Fibroblast of the aortic adventitia (primary cell): ENCODE measurements at regions not wholly inside any gene's neighbourhood (a gene's known extent, or its start where the extent isn't known, plus 50 kb on each side); places are given as distances from the start of the nearest gene placed in this dataset.
"Not testable (repeated sequence)": the region's sequence is repeated elsewhere in the genome, so short reads cannot be mapped to it uniquely, and the experiment has no call there.

ENCODE experiments used
- DNase-seq: peaks from one replicate; pipeline ENCODE4 v3.0.0-alpha.2; 2010; ENCODE audit warnings: low read depth
- H3K4me3 ChIP-seq: 2 replicates; pipeline ENCODE4 v1.5.1; 2011; ENCODE audit warnings: low read depth, mild to moderate bottlenecking, control low read depth, low read length, moderate library complexity
- TF ChIP-seq, protein P1 (sequence below): IDR thresholded peaks from 2 replicates; pipeline ENCODE4 v1.5.1; 2011; ENCODE audit warnings: mild to moderate bottlenecking, low read length, control low read depth, inconsistent platforms; ENCODE audit not compliant: insufficient read depth

DNA sequence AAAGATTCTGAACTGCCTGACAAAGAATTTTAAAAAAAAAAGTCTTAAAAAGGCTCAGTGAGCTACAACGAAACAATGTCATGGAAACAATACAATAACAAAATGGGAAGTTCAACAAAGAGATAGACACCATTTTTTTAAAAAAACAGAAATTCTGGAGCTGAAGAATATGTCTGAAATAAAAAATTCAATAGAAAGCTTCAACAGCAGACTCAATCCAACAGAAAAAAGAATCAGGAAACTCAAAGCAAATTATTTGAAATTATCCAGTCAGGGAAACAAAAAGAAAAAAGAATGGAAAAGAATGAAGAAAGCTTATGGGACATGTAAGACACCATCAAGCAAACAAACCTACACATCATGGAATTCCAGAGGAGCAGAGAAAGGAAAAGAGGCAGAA is 118.5 kb upstream of the LGR5 start:
- TF ChIP-seq, protein P1, sequence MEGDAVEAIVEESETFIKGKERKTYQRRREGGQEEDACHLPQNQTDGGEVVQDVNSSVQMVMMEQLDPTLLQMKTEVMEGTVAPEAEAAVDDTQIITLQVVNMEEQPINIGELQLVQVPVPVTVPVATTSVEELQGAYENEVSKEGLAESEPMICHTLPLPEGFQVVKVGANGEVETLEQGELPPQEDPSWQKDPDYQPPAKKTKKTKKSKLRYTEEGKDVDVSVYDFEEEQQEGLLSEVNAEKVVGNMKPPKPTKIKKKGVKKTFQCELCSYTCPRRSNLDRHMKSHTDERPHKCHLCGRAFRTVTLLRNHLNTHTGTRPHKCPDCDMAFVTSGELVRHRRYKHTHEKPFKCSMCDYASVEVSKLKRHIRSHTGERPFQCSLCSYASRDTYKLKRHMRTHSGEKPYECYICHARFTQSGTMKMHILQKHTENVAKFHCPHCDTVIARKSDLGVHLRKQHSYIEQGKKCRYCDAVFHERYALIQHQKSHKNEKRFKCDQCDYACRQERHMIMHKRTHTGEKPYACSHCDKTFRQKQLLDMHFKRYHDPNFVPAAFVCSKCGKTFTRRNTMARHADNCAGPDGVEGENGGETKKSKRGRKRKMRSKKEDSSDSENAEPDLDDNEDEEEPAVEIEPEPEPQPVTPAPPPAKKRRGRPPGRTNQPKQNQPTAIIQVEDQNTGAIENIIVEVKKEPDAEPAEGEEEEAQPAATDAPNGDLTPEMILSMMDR: no peak
- H3K4me3 ChIP-seq: no peak overlapping the region

DNA sequence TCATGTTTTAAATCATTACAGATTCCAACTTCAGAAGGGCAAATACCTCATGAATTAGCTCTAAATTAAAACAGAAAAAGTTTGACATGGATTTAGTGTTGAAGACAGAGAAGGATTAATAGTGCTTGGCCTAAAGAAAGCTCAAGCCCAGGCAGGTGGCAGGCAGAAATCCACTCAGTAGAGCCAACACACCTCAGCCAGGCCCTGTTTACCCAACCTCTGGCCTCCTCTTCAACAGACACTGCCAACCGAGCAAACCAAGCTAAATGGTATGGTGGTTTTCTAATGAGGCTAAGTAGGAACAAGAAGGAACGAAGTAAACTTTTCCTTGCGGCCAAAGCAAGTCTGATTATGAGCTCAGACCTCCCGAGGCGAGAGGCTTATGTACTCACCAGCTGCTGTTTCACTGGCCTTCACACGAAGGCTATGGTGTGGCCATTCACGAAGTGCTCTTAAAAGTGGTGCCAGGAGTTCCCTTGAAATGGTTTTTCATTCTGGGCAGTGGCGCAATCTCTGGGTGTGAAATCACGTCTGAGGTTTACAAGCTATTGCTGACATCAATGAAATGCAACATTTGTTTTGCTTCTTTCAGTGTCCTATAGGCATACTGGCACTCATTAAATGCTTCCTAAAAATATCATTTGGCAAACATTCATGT is 124.1 kb upstream of the LGR5 start:
- DNase-seq: no peak
- H3K4me3 ChIP-seq: no peak overlapping the region
- TF ChIP-seq, protein P1: no peak

More for the DNA sequence above, 118.5 kb upstream of the LGR5 start:
- DNase-seq: no peak

DNA sequence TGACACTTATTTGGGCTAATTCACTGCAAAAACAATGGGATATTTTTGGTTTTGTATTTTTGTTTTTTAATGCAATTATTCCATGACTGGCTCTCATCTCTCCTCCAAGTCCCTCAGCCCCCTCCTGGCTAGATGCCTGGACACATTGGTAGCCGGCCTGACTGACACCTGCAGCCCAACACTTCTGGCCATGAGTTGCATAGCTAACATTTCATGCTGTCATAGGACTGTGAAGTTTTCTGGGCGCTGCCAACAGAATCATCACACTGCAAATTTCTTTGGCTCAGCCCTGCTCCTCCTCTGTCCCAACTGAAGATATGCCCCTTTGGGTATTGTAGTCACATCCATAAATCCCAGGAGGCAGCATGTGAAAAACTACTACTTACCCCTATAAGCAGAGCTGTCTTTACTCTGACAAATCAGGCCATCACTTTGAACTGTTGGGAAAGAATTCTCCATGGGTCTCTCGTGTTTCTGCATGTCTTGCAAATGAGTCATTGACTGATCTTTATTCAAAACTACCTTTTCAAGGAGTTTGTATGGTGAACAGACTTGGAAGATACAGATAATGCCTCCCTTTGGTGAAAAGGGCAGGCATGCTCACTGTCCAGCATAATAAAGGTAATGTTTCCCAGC is 126.7 kb upstream of the LGR5 start:
- DNase-seq: peak; percentile 64
- TF ChIP-seq, protein P1: no peak
- no peak overlapping the region for H3K4me3 ChIP-seq

DNA sequence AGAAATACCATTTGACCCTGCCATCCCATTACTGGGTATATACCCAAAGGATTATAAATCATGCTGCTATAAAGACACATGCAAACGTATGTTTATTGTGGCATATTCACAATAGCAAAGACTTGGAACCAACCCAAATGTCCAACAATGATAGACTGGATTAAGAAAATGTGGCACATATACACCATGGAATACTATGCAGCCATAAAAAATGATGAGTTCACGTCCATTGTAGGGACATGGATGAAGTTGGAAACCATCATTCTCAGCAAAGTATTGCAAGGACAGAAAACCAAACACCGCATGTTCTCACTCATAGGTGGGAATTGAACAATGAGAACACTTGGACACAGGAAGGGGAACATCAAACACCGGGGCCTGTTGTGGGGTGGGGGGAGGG is 128.0 kb upstream of the LGR5 start:
- DNase-seq, H3K4me3 ChIP-seq: not testable (repeated sequence)

DNA sequence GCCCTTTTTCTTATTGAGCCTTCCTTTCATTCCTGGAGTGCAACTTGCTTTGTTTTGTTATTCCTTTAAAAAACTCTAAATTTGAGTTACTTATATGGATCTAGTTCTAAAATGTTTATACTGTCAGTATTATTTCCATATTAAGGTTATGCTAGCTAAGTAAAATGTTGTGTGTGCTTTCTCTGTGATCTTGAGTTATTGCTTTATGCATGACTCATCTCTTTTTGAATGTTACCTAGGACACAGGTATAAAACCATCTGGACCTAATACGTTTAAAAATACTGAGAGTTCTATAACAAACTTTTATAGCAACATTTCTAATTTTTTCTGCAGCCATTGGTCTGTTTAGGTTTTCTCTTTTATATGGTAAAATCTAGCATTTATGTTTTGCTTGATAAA is 132.8 kb upstream of the LGR5 start:
- H3K4me3 ChIP-seq: no peak overlapping the region
- TF ChIP-seq, protein P1: no peak
- no peak for DNase-seq

DNA sequence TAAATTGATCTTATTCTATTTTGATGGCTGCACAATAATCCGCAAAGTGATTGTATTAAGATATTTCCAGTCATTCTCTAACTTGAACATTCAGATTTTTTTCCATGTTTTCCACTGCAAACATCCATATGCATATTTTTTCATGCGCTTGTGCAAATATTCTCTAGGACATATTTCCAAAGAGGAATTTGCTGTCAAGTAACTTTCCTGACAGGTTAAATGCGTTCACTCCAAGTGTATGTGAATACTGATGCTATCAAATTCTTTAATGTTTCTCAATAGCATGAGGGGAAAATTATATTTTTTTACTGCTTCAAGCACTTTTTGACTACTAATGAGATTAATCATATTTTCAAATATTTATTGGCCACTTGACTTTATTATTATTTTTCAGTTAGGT is 135.3 kb upstream of the LGR5 start:
- DNase-seq: no peak
- no peak overlapping the region for H3K4me3 ChIP-seq
- TF ChIP-seq, protein P1: no peak

DNA sequence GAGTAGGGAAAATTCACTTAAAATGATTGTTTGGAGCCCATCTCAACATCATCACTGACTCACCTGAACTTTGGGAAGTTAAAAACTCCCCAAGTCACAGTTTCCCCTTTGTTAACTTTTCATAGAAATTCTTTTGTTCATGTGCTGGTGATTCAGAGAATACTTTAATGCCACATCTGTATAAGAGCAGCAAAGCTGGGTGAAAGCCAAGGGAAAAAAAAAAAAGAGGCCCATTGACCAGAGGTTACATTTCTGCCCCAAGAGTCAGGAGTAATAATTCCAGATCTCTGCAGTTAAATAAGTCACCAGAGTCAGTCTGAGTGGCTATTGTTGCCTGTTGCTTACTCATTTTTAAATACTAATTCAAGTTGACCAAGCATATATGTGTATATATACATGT is 136.4 kb upstream of the LGR5 start:
- H3K4me3 ChIP-seq: no peak overlapping the region
- TF ChIP-seq, protein P1: no peak
- peak; percentile 83 for DNase-seq
